ENCODE measurements at regions not wholly inside any gene's neighbourhood (a gene's known extent, or its start where the extent isn't known, plus 50 kb on each side); places are given as distances from the start of the nearest gene placed in this dataset.

DNA sequence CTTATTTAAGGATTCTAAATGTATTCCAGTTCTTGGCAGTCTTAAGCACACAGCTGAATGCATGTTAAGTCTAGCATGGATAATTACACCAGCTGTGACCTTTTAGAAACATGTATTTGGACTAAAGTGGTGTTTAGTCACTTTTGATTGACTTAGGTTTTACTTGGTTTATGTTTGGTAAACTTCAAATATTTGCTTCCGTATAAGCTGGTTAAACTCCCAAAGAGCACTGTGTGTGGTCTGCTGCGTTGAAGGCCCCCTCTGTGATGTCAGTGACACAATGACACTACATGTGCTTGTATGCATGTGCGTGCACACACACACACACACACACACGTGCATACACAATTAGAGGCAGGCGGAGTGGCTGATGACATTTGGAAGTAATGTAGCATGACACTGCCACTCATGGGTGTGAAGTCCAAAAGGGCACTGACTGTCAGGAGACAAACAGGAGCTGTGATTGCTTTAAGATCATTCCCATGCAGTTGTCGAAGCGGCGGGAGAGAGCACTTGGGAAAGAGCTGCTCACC is 156.1 kb upstream of the CDH13 start (continued):
- no peak for TF ChIP-seq ZBTB46 (CRISPR knock-in tag; IDR thresholded peaks at IDR 0.05; ENCODE audit: borderline replicate concordance)
- TF ChIP-seq, protein P1, sequence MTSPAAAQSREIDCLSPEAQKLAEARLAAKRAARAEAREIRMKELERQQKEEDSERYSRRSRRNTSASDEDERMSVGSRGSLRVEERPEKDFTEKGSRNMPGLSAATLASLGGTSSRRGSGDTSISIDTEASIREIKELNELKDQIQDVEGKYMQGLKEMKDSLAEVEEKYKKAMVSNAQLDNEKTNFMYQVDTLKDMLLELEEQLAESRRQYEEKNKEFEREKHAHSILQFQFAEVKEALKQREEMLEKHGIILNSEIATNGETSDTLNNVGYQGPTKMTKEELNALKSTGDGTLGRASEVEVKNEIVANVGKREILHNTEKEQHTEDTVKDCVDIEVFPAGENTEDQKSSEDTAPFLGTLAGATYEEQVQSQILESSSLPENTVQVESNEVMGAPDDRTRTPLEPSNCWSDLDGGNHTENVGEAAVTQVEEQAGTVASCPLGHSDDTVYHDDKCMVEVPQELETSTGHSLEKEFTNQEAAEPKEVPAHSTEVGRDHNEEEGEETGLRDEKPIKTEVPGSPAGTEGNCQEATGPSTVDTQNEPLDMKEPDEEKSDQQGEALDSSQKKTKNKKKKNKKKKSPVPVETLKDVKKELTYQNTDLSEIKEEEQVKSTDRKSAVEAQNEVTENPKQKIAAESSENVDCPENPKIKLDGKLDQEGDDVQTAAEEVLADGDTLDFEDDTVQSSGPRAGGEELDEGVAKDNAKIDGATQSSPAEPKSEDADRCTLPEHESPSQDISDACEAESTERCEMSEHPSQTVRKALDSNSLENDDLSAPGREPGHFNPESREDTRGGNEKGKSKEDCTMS (CRISPR knock-in tag; conservative IDR thresholded peaks at IDR 0.05) = no peak
- TF ChIP-seq SAFB2 (CRISPR knock-in tag; IDR thresholded peaks at IDR 0.05; ENCODE audit: borderline replicate concordance, low read depth) = no peak
- no peak for TF ChIP-seq SMARCC2 (IDR thresholded peaks at IDR 0.05)
- TF ChIP-seq, protein P2, sequence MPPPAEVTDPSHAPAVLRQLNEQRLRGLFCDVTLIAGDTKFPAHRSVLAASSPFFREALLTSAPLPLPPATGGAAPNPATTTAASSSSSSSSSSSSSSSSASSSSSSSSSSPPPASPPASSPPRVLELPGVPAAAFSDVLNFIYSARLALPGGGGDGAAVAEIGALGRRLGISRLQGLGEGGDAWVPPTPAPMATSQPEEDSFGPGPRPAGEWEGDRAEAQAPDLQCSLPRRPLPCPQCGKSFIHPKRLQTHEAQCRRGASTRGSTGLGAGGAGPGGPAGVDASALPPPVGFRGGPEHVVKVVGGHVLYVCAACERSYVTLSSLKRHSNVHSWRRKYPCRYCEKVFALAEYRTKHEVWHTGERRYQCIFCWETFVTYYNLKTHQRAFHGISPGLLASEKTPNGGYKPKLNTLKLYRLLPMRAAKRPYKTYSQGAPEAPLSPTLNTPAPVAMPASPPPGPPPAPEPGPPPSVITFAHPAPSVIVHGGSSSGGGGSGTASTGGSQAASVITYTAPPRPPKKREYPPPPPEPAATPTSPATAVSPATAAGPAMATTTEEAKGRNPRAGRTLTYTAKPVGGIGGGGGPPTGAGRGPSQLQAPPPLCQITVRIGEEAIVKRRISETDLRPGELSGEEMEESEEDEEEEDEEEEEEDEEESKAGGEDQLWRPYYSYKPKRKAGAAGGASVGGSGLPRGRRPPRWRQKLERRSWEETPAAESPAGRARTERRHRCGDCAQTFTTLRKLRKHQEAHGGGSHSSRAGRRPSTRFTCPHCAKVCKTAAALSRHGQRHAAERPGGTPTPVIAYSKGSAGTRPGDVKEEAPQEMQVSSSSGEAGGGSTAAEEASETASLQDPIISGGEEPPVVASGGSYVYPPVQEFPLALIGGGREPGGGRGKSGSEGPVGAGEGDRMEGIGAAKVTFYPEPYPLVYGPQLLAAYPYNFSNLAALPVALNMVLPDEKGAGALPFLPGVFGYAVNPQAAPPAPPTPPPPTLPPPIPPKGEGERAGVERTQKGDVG (CRISPR knock-in tag; IDR thresholded peaks at IDR 0.05; ENCODE audit: borderline replicate concordance) = no peak
- TF ChIP-seq GFI1 (CRISPR knock-in tag; IDR thresholded peaks at IDR 0.05; ENCODE audit: borderline replicate concordance) = peak; percentile 95
- no peak for TF ChIP-seq ZBTB8A (CRISPR knock-in tag; IDR thresholded peaks at IDR 0.05; ENCODE audit: borderline replicate concordance, low read depth)
- TF ChIP-seq TBL1XR1 (IDR thresholded peaks at IDR 0.05; ENCODE audit: borderline replicate concordance, low read length, partially characterized antibody) = no peak
- TF ChIP-seq ZNF331 (CRISPR knock-in tag; IDR thresholded peaks at IDR 0.05) = no peak
- no peak for TF ChIP-seq FOXO1 (CRISPR knock-in tag; IDR thresholded peaks at IDR 0.05)
- TF ChIP-seq NBN (conservative IDR thresholded peaks at IDR 0.05) = no peak
- no peak for TF ChIP-seq KMT2A (CRISPR knock-in tag; IDR thresholded peaks at IDR 0.05)
- TF ChIP-seq ZNF234 (CRISPR knock-in tag; conservative IDR thresholded peaks at IDR 0.05) = no peak
- TF ChIP-seq EED (CRISPR knock-in tag; IDR thresholded peaks at IDR 0.05) = 0 out of 2 replicates have a peak, but pooled peaks have one; percentile 25
- no peak for TF ChIP-seq REPIN1 (CRISPR knock-in tag; IDR thresholded peaks at IDR 0.05; ENCODE audit: borderline replicate concordance, low read depth)
- TF ChIP-seq ISX (CRISPR knock-in tag; conservative IDR thresholded peaks at IDR 0.05) = no peak
- TF ChIP-seq, protein P3, sequence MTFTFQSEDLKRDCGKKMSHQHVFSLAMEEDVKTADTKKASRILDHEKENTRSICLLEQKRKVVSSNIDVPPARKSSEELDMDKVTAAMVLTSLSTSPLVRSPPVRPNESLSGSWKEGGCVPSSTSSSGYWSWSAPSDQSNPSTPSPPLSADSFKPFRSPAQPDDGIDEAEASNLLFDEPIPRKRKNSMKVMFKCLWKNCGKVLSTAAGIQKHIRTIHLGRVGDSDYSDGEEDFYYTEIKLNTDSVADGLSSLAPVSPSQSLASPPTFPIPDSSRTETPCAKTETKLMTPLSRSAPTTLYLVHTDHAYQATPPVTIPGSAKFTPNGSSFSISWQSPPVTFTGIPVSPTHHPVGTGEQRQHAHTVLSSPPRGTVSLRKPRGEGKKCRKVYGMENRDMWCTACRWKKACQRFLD (CRISPR knock-in tag; IDR thresholded peaks at IDR 0.05; ENCODE audit: borderline replicate concordance) = no peak
- TF ChIP-seq, protein P4, sequence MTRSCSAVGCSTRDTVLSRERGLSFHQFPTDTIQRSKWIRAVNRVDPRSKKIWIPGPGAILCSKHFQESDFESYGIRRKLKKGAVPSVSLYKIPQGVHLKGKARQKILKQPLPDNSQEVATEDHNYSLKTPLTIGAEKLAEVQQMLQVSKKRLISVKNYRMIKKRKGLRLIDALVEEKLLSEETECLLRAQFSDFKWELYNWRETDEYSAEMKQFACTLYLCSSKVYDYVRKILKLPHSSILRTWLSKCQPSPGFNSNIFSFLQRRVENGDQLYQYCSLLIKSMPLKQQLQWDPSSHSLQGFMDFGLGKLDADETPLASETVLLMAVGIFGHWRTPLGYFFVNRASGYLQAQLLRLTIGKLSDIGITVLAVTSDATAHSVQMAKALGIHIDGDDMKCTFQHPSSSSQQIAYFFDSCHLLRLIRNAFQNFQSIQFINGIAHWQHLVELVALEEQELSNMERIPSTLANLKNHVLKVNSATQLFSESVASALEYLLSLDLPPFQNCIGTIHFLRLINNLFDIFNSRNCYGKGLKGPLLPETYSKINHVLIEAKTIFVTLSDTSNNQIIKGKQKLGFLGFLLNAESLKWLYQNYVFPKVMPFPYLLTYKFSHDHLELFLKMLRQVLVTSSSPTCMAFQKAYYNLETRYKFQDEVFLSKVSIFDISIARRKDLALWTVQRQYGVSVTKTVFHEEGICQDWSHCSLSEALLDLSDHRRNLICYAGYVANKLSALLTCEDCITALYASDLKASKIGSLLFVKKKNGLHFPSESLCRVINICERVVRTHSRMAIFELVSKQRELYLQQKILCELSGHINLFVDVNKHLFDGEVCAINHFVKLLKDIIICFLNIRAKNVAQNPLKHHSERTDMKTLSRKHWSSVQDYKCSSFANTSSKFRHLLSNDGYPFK (CRISPR knock-in tag; IDR thresholded peaks at IDR 0.05; ENCODE audit: borderline replicate concordance) = no peak
- no peak for TF ChIP-seq MIER3 (CRISPR knock-in tag; IDR thresholded peaks at IDR 0.05; ENCODE audit: borderline replicate concordance)
